RWPE2 (cell line): ENCODE measurements at regions not wholly inside any gene's neighbourhood (a gene's known extent, or its start where the extent isn't known, plus 50 kb on each side); places are given as distances from the start of the nearest gene placed in this dataset.

Source experiments
- ATAC-seq: fragments of 200-7000 bp; cut with Tn5 transposase; 3 replicates; pipeline ENCODE4 v1.9.1; 2021; ENCODE audit warnings: low read depth
- DNase-seq: peaks from one replicate; pipeline ENCODE4 v3.0.0-alpha.2; 2020; ENCODE audit warnings: low spot score
- H3K27ac ChIP-seq: fragments of 450-650 bp; 2 replicates; pipeline ENCODE4 v1.5.1; 2017; ENCODE audit warnings: mild to moderate bottlenecking; ENCODE audit not compliant: poor library complexity, severe bottlenecking
- H3K27me3 ChIP-seq: fragments of 250-450 bp; sonication (Bioruptor Pico); 2 replicates; pipeline ENCODE4 v1.5.1; 2021; ENCODE audit warnings: mild to moderate bottlenecking, moderate library complexity; ENCODE audit not compliant: insufficient read depth, poor library complexity, severe bottlenecking
- H3K36me3 ChIP-seq: fragments of 250-450 bp; sonication (Bioruptor Pico); 2 replicates; pipeline ENCODE4 v1.5.1; 2020; ENCODE audit warnings: low read depth, mild to moderate bottlenecking, moderate library complexity
- H3K4me1 ChIP-seq: fragments of 250-450 bp; sonication (Bioruptor Pico); 2 replicates; pipeline ENCODE4 v1.5.1; 2021; ENCODE audit warnings: mild to moderate bottlenecking, moderate library complexity; ENCODE audit not compliant: insufficient read depth, poor library complexity, severe bottlenecking
- H3K4me3 ChIP-seq: fragments of 250-450 bp; sonication (Bioruptor Pico); 2 replicates; pipeline ENCODE4 v1.5.1; 2021; ENCODE audit warnings: mild to moderate bottlenecking, moderate library complexity; ENCODE audit not compliant: severe bottlenecking
- H3K9me3 ChIP-seq: fragments of 250-450 bp; sonication (Bioruptor Pico); 2 replicates; pipeline ENCODE4 v1.5.1; 2021; ENCODE audit warnings: mild to moderate bottlenecking, moderate library complexity; ENCODE audit not compliant: severe bottlenecking
- TF ChIP-seq, protein P1 (sequence below): fragments of 450-650 bp; IDR thresholded peaks from one replicate; pipeline ENCODE4 v1.5.1; 2017; ENCODE audit warnings: mild to moderate bottlenecking, moderate library complexity; ENCODE audit not compliant: poor library complexity, severe bottlenecking

DNA sequence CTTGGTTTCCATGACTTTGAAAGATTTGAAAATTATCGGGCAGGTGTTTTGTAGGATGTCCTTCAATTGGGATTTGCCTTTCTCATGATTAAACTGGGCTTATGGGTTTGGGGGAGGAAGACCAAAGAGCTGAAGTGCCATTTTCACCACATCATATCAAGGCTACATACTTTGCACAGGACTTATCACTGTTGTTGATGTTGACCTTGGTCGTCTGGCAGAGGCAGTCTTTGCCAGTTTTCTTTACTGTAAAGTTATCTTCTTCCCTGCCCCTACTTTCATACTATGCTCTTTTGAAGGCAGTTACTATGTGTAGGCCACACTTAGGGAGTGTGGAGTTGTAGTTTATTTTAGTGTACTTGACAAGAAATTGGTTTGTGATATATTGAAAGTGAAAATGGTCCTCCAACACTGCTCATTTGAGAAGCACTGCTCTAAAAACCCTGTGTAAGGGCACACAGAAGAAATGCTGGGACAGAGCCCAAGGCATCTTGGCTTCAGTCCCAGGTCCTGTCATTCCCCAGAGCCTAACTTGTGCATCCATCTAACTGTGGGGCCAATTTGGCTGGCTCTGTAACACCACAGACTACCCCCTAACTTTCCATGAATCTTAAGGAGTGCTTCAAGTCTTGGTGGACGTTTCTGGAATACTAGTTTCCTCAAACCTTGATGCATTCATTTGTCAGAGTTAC lies 384.9 kb downstream of the KCNRG start:
- ATAC-seq (no peak), DNase-seq (no peak)
- Histone ChIP-seq H3K9me3 (no peaks in the 10 kb centered on the region), H3K27me3 (no peaks in the 10 kb centered on the region), H3K4me1 (peaks cover 21% of the 10 kb centered on the region), H3K36me3 (no peaks in the 10 kb centered on the region), H3K4me3 (no peak overlapping the region), H3K27ac (no peak overlapping the region)
- TF ChIP-seq, protein P1, sequence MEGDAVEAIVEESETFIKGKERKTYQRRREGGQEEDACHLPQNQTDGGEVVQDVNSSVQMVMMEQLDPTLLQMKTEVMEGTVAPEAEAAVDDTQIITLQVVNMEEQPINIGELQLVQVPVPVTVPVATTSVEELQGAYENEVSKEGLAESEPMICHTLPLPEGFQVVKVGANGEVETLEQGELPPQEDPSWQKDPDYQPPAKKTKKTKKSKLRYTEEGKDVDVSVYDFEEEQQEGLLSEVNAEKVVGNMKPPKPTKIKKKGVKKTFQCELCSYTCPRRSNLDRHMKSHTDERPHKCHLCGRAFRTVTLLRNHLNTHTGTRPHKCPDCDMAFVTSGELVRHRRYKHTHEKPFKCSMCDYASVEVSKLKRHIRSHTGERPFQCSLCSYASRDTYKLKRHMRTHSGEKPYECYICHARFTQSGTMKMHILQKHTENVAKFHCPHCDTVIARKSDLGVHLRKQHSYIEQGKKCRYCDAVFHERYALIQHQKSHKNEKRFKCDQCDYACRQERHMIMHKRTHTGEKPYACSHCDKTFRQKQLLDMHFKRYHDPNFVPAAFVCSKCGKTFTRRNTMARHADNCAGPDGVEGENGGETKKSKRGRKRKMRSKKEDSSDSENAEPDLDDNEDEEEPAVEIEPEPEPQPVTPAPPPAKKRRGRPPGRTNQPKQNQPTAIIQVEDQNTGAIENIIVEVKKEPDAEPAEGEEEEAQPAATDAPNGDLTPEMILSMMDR, result no peak

DNA sequence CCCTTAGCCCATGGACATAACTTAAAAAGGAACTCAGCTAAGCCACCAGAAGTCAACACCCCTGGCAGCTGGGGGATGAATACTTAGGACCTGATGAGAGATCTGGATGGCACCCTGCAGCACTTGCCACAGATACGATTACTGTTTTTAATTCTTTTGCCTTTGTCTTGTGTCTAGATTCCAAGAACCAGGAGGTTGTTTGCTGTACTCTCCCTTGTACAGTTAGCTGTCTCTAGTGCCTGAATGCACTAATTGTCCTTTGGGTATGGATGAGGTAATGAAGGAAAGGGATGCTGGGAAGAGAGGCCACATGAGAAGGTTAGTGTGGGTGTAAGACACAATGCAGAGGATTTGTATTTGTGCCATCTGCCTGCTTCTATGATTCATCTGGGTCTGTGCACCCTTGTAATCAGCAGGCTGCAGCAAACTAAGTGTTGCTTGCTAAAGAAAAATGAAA lies 385.8 kb downstream of the KCNRG start:
- ATAC-seq (peak; percentile 59), DNase-seq (no peak)
- Histone ChIP-seq H3K4me3 (no peak overlapping the region), H3K27me3 (no peaks in the 10 kb centered on the region), H3K27ac (no peak overlapping the region), H3K36me3 (no peaks in the 10 kb centered on the region), H3K9me3 (no peaks in the 10 kb centered on the region), H3K4me1 (peaks cover 12% of the 10 kb centered on the region)
- TF ChIP-seq, protein P1, result no peak

DNA sequence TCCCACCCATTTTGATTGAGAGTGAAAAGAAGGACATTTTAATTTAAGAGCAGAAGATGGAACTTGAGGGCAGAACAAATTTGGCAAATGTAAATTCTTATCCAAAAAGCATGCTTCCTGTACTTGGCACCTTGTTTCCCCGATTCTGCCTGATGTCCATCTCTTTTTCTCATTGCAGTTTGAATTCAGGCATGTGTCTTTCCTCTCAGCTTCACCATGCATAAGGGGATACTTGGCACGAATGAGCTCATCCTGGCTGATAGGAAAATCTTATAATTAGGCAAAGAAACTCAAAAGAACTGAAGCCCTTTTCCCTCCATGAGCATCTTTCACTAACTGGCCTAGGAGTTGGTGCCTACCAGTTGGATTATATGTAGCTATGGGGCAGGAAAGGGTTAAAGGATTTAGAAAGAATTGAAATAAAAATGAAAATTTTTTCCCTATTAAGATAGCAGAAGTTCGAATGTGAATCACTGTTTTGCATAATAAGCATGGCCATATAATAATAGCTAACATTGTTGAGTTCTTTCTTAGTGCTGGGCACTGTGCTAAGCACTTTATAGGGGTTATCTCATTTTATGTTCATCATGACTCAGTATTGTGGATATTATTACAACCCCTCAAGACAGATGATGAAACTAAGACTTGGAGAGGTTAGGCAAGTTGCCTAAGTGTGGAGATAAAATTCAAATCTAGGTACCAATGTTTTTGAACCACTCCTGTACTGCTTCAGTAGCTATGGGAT lies 386.6 kb downstream of the KCNRG start:
- Histone ChIP-seq H3K4me1 (peaks cover 9% of the 10 kb centered on the region), H3K4me3 (no peak overlapping the region), H3K27me3 (no peaks in the 10 kb centered on the region), H3K36me3 (no peaks in the 10 kb centered on the region), H3K9me3 (no peaks in the 10 kb centered on the region), H3K27ac (no peak overlapping the region)
- TF ChIP-seq, protein P1, result no peak
- ATAC-seq, result peak; percentile 54; the same call in 2 of the 3 replicates
- no peak for DNase-seq

DNA sequence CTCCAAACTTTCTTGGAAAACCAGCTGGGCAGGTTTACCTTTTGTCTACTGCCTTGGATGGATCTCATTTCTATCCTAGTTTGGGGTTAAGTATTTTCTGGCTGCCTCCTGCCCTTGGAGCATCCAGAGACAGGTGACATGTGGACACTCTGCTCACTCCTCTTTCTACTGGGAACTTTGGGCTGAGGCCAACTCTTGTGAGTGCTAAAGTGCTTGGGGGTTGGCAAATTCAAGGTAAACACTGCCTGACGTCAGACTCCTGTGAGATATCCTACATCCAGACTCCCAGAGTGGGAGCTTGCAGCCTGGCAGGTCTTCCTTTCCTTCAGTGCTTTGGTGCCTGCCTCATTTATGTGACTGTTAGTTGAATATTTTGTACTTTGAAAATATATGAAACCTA lies 388.1 kb downstream of the KCNRG start:
- no peak for DNase-seq

More for the DNA sequence above, 388.1 kb downstream of the KCNRG start:
- H3K4me3 ChIP-seq, result no peak overlapping the region
- TF ChIP-seq, protein P1, result no peak
- H3K27ac ChIP-seq, result no peak overlapping the region
- no peaks in the 10 kb centered on the region for H3K9me3 ChIP-seq
- H3K4me1 ChIP-seq, result peaks cover 11% of the 10 kb centered on the region
- no peaks in the 10 kb centered on the region for H3K36me3 ChIP-seq
- no peak for ATAC-seq
- H3K27me3 ChIP-seq, result no peaks in the 10 kb centered on the region
